SK-N-MC (cell line): ENCODE measurements at regions not wholly inside any gene's neighbourhood (a gene's known extent, or its start where the extent isn't known, plus 50 kb on each side); places are given as distances from the start of the nearest gene placed in this dataset.

Experiments
- EZH2 ChIP-seq: fragments of 200-600 bp; sonication (generic); IDR thresholded peaks from one replicate; pipeline ENCODE4 v1.6.1; 2017; ENCODE audit warnings: antibody characterized with exemption
- POLR2AphosphoS5 ChIP-seq: IDR thresholded peaks from 2 replicates; pipeline ENCODE4 v1.6.1; 2012; ENCODE audit warnings: mild to moderate bottlenecking, low read depth, low read length, borderline replicate concordance

- TF ChIP-seq EZH2 (no peak), POLR2AphosphoS5 (no peak)
Measured at GRCh38 chr16:73882033-73882432, 414.6 kb upstream of the PSMD7 start.
